ENCODE measurements at regions not wholly inside any gene's neighbourhood (a gene's known extent, or its start where the extent isn't known, plus 50 kb on each side); places are given as distances from the start of the nearest gene placed in this dataset.

DNA sequence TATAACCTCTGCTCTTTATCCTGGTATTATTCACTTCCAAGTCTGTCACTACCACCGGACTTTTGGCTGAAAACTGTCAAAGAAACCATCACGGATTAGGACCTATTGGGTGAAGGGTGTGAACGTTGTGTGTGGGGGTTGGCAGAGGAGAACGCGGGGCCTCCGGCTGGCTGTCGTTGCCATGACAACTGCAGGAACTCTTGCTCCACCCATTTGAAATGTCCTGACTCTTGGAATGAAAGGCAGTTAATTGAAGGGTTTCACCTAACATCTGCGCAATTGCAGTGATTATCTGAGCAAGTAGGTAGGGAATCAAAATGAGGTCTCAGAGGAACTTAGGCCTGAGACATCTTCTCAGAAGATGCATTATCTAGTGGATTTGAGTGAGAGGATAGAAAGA lies 60.9 kb upstream of the CLMP start:
- DNase-seq (ENCODE audit: low read depth, low spot score), result peak; percentile 37

DNA sequence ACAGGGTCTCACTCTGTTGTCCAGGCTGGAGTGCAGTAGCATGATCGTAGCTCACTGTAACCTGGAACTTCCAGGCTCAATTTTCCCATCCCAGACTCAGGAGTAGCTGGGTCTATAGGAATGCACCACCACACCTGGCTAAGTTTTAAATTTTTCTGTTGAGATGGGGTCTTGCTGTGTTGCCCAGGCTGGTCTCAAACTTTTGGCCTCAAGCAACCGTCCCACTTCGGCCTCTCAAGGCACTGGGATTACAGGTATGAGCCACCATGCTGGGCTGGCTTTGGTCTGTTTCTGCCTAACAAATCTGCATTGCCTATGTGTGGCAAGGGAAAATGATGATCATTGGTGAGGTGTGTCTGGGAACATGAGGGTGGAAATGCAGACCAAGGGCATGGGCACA lies 59.3 kb upstream of the CLMP start:
- DNase-seq (ENCODE audit: low read depth, low spot score), result no peak

GRCh38 chr11:123253911-123254310 lies 58.9 kb upstream of the CLMP start:
- no peak for DNase-seq (ENCODE audit: low read depth, low spot score)

- DNase-seq (ENCODE audit: low read depth, low spot score), result no peak
Observed at GRCh38 chr11:123253223-123253622, 58.2 kb upstream of the CLMP start.

DNA sequence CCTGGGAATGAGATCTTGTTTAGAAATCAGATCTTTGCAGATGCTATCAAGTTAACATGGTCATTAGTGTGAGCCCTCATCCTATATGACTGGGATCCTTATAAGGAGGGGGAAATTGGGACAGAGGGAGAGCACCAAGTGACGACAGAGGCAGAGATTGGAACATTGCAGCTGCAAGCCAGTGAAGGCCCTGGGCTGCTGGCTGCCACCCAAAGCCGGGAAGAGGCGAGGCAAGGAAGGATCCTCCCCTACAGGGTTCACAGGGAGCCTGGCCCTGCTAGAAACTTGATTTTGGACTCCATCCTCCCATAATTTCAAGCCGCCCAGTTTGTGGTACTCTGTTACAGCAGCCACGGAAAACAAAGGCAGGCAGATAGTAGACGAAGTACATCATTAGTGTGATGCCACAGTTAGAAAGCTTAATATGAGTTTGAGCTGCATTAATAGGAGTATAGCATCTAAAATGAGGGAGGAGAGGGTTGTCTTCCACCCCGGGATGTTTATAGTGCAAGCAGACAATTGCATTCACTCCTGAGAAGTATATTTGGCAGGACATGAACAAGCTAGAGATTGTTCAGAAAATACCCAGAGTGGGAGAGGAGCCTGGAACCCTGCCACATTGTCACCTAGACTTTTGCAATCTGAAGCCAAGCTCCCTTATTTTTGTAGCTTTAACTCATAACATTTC lies 56.8 kb upstream of the CLMP start:
- DNase-seq (ENCODE audit: low read depth, low spot score), result no peak

DNA sequence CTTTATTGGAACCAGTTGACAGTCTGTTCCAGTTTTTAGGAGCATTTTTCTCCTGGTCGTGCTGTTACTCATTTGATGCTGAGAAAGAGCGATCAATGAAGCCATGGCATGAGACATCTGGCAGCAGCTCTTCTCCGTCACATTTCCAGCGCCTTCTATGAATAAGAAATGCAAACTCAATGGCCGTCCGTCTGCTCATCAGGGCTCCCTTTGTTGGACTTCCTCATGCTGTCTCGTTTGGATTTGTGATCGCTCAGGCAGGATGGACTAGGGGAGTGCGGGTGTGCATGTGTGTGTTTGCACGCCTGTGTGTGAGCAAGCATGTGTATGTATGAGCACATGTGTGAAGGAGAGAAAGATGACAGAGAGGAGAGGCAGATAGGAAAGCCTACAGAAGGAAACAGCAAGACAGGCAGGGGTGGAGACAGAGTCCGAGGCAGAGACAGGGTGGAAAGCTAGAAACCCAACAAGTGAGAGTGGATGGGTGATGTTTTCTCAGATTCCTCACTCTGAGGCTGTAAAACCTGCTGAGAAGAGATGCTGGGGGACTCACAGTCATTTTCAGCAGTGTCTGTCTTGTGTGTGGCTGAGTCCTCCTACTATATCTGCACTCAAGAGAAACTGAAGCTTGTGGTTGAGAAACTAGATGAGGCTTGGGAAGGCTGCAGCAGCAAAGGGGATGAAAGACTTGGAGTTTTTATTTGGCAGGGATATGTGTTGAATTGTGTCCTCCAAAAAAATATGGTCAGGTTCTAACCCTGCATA lies 56.0 kb upstream of the CLMP start:
- no peak for DNase-seq (ENCODE audit: low read depth, low spot score)

DNA sequence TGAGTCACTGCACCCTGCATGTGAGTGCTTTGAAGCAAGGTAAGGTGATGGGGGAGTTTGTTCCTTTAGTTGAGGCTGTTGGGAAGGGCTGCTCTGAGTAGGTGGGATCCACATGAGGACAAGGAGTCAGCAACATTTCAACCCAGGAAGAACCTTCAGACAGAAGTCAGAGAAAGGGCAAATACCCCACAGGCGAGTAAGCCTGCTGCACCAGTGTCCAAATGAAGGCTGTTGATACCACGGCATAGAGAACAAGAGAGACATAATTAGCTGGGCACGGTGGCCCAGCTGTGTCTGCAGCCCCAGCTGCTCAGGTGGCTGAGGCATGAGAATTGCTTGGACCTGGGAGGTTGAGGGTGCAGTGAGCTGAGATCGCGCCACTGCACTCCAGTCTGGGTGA lies 54.3 kb upstream of the CLMP start:
- DNase-seq (ENCODE audit: low read depth, low spot score), result no peak

DNA sequence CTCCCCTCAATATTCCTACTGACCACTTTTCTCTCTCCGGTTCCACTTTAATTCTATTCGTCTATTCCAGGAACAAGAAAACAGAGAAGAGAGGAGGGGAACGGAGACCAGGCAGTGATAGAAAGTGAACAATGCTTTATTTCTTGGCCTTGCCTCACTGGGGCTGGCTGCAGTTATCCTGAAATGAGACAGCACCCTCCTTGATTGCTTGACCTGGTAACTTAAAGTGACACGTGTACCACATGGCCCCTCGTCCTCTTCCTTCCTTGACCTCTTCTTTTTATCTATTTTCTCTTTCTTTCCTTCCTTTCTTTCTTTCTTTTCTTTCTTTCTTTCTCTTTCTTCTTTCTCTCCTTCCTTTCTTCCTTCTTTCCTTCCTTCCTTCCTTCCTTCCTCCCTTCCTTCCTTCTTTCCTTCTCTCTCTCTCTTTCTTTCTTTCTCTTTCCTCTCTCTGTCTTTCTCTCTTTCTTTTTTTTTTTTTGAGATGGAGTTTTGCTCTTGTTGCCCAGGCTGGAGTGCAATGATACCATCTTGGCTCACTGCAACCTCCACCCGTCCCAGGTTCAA lies 52.8 kb upstream of the CLMP start:
- no peak for DNase-seq (ENCODE audit: low read depth, low spot score)

- no peak for DNase-seq (ENCODE audit: low read depth, low spot score)
Observed at GRCh38 chr11:123247496-123247799, 52.4 kb upstream of the CLMP start.

DNA sequence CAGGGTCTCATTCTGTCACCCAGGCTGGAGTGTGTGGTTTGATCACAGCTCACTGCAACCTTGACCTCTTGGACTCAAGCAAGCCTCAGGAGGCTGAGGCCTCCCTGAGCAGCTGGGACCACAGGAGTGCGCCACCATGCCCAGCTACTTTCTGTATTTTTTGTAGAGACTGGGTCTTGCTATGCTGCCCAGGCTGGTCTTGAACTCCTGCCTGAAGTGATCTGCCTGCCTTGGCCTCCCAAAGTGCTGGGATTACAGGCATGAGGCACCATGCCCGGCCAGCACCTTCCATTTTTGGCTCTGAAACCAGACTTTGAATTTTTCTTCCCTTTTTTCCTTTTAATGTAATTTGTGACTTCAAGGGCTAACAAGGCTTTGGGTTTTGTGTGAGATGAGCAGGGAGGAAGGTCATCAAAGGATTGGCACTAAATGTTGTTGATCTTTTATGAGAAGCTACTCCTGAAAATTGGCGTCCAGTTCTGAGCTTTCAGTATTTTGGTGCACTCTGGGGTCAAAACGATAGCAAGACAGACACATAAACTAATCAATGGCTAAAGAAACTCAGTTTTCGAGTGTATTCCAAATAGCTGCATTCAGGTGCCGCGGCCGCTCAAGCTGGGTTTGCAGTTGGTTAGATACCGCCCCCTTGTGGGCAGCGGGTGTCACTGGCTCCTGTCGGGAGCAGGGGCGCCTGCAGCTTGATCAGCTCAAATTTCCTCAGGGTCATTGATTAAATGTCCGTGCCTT lies 51.9 kb upstream of the CLMP start:
- DNase-seq (ENCODE audit: low read depth, low spot score), result peak; percentile 92

GRCh38 chr11:123245567-123245966 lies 50.5 kb upstream of the CLMP start:
- DNase-seq (ENCODE audit: low read depth, low spot score), result no peak
